IMR-90 (cell line): ENCODE measurements at regions not wholly inside any gene's neighbourhood (a gene's known extent, or its start where the extent isn't known, plus 50 kb on each side); places are given as distances from the start of the nearest gene placed in this dataset.

Source experiments
- ATAC-seq: fragments of 200-7000 bp; cut with Tn5 transposase; 2 replicates; pipeline ENCODE4 v1.9.1; 2020; ENCODE audit warnings: low read depth, mild to moderate bottlenecking, moderate library complexity
- BruUV-seq: library from RNA; stranded (reverse); fragments of 400-500 nt; replicated peaks from 2 replicates; lab custom pipeline; 2021; lab: Mats Ljungman, UMichigan
- CTCF ChIA-PET: fragments of 300-600 bp; formaldehyde crosslinking; extraction: SDS; loops from one replicate; lab custom pipeline; 2021; ENCODE audit warnings: antibody characterized with exemption; lab: Yijun Ruan, JAX
- POLR2A ChIA-PET: fragments of 300-600 bp; sonication (Branson Sonifier 250); formaldehyde crosslinking; loops from one replicate; lab custom pipeline; 2022; ENCODE audit warnings: antibody characterized with exemption; ENCODE audit not compliant: unreplicated experiment; lab: Charles Lee
- DNase-seq: peaks from one replicate; pipeline ENCODE4 v3.0.0; 2013
- H2AFZ ChIP-seq: replicated peaks from 2 replicates; pipeline ENCODE3; 2013; ENCODE audit warnings: low read length, mild to moderate bottlenecking; ENCODE audit not compliant: poor library complexity
- H2AK5ac ChIP-seq: 2 replicates; pipeline ENCODE4 v1.6.1; 2013; ENCODE audit warnings: low read depth, low read length, inconsistent platforms
- H2AK9ac ChIP-seq: replicated peaks from 2 replicates; pipeline ENCODE3; 2013; ENCODE audit warnings: mild to moderate bottlenecking, low read depth, low read length, moderate library complexity; ENCODE audit not compliant: poor library complexity
- H2BK120ac ChIP-seq: 2 replicates; pipeline ENCODE4 v1.6.1; 2013; ENCODE audit warnings: low read depth, low read length, inconsistent platforms
- H2BK15ac ChIP-seq: 3 replicates; pipeline ENCODE4 v1.6.1; 2013; ENCODE audit warnings: low read depth, low read length, inconsistent platforms
- H2BK20ac ChIP-seq: 2 replicates; pipeline ENCODE4 v1.6.1; 2013; ENCODE audit warnings: low read depth, mild to moderate bottlenecking, inconsistent platforms, low read length, moderate library complexity
- H2BK5ac ChIP-seq: 2 replicates; pipeline ENCODE4 v1.6.1; 2013; ENCODE audit warnings: mild to moderate bottlenecking, low read depth, low read length, inconsistent platforms; ENCODE audit not compliant: poor library complexity, severe bottlenecking
- H3K14ac ChIP-seq: replicated peaks from 2 replicates; pipeline ENCODE4 v1.6.1; 2013; ENCODE audit warnings: low read depth, low read length, inconsistent platforms
- H3K18ac ChIP-seq: 2 replicates; pipeline ENCODE4 v1.6.1; 2013; ENCODE audit warnings: low read depth, low read length, control low read depth
- H3K23ac ChIP-seq: 2 replicates; pipeline ENCODE4 v1.6.1; 2013; ENCODE audit warnings: low read depth, low read length, inconsistent platforms
- H3K27ac ChIP-seq: 2 replicates; pipeline ENCODE4 v1.5.1; 2013; ENCODE audit warnings: mild to moderate bottlenecking, control low read depth, low read length; ENCODE audit not compliant: insufficient read depth
- H3K27me3 ChIP-seq: 2 replicates; pipeline ENCODE4 v1.6.1; 2013; ENCODE audit warnings: low read length; ENCODE audit not compliant: control insufficient read depth, insufficient read depth
- H3K36me3 ChIP-seq: 2 replicates; pipeline ENCODE4 v1.6.1; 2013; ENCODE audit warnings: low read length, mixed read lengths; ENCODE audit not compliant: control insufficient read depth, insufficient read depth
- H3K4ac ChIP-seq: 2 replicates; pipeline ENCODE4 v1.6.1; 2013; ENCODE audit warnings: low read depth, low read length, inconsistent platforms
- H3K4me1 ChIP-seq: 2 replicates; pipeline ENCODE4 v1.6.1; 2013; ENCODE audit warnings: low read length, mixed read lengths; ENCODE audit not compliant: control insufficient read depth, insufficient read depth
- H3K4me2 ChIP-seq: 2 replicates; pipeline ENCODE4 v1.6.1; 2013; ENCODE audit warnings: low read depth, mild to moderate bottlenecking, control low read depth, low read length, moderate library complexity
- H3K4me3 ChIP-seq: 2 replicates; pipeline ENCODE4 v1.5.1; 2013; ENCODE audit warnings: low read depth, mild to moderate bottlenecking, control low read depth, low read length, moderate library complexity; ENCODE audit not compliant: insufficient read depth
- H3K56ac ChIP-seq: 2 replicates; pipeline ENCODE4 v1.6.1; 2013; ENCODE audit warnings: low read length, inconsistent platforms; ENCODE audit not compliant: insufficient read depth; ENCODE audit errors: extremely low read depth
- H3K79me1 ChIP-seq, 2 experiments: 2 replicates each; pipeline ENCODE4 v1.6.1; 2013; ENCODE audit warnings: low read length in 2 of 2, inconsistent platforms in 1 of 2, low read depth in 1 of 2
- H3K9ac ChIP-seq: 2 replicates; pipeline ENCODE4 v1.6.1; 2013; ENCODE audit warnings: low read depth, low read length, control low read depth
- H3K9me1 ChIP-seq: 2 replicates; pipeline ENCODE4 v1.6.1; 2013; ENCODE audit warnings: low read length, inconsistent platforms; ENCODE audit not compliant: insufficient read depth
- H3K9me3 ChIP-seq: 2 replicates; pipeline ENCODE4 v1.6.1; 2013; ENCODE audit warnings: low read length; ENCODE audit not compliant: control insufficient read depth, insufficient read depth
- H4K20me1 ChIP-seq: 2 replicates; pipeline ENCODE4 v1.6.1; 2013; ENCODE audit warnings: low read length, inconsistent platforms; ENCODE audit not compliant: insufficient read depth
- H4K5ac ChIP-seq: 2 replicates; pipeline ENCODE4 v1.6.1; 2013; ENCODE audit warnings: mild to moderate bottlenecking, low read depth, low read length, control low read depth
- H4K8ac ChIP-seq, 2 experiments: 2 replicates each; pipeline ENCODE4 v1.6.1; 2013; ENCODE audit warnings: low read depth in 2 of 2, low read length in 2 of 2, control low read depth in 1 of 2, inconsistent platforms in 1 of 2
- H4K91ac ChIP-seq: 2 replicates; pipeline ENCODE4 v1.6.1; 2013; ENCODE audit warnings: low read depth, low read length, inconsistent platforms; ENCODE audit not compliant: insufficient read depth
- BHLHE40 ChIP-seq: fragments of 150-350 bp; IDR thresholded peaks from 2 replicates; pipeline ENCODE4 v1.6.1; 2016; ENCODE audit warnings: mild to moderate bottlenecking, low read depth, low read length
- CEBPB ChIP-seq: IDR thresholded peaks from 2 replicates; pipeline ENCODE4 v1.6.1; 2012; ENCODE audit warnings: low read depth, low read length, improper control_type of control experiment
- CHD1 ChIP-seq: IDR thresholded peaks from 2 replicates; pipeline ENCODE4 v1.6.1; 2012; ENCODE audit warnings: low read depth, low read length, improper control_type of control experiment
- CTCF ChIP-seq: conservative IDR thresholded peaks from 2 replicates; pipeline ENCODE4 v1.5.1; 2012; ENCODE audit warnings: mild to moderate bottlenecking, low read depth, low read length, improper control_type of control experiment
- FOS ChIP-seq: fragments of 150-350 bp; IDR thresholded peaks from 2 replicates; pipeline ENCODE4 v1.6.1; 2016; ENCODE audit warnings: low read depth, low read length
- MAFK ChIP-seq: IDR thresholded peaks from 2 replicates; pipeline ENCODE4 v1.6.1; 2012; ENCODE audit warnings: low read depth, low read length, improper control_type of control experiment
- MAZ ChIP-seq: IDR thresholded peaks from 2 replicates; pipeline ENCODE4 v1.6.1; 2012; ENCODE audit warnings: low read depth, mild to moderate bottlenecking, low read length, improper control_type of control experiment, moderate library complexity, borderline replicate concordance
- MXI1 ChIP-seq: IDR thresholded peaks from 2 replicates; pipeline ENCODE4 v1.6.1; 2012; ENCODE audit warnings: low read depth, mild to moderate bottlenecking, low read length, moderate library complexity, borderline replicate concordance
- NFE2L2 ChIP-seq: fragments of 150-350 bp; IDR thresholded peaks from 2 replicates; pipeline ENCODE4 v1.6.1; 2016; ENCODE audit warnings: low read depth, mild to moderate bottlenecking, low read length
- POLR2A ChIP-seq: IDR thresholded peaks from 2 replicates; pipeline ENCODE4 v1.6.1; 2012; ENCODE audit warnings: mild to moderate bottlenecking, low read depth, low read length
- RAD21 ChIP-seq: IDR thresholded peaks from 2 replicates; pipeline ENCODE4 v1.6.1; 2012; ENCODE audit warnings: low read length, improper control_type of control experiment
- RCOR1 ChIP-seq: IDR thresholded peaks from 2 replicates; pipeline ENCODE4 v1.6.1; 2012; ENCODE audit warnings: mild to moderate bottlenecking, low read length, improper control_type of control experiment; ENCODE audit not compliant: insufficient replicate concordance
- RFX5 ChIP-seq: IDR thresholded peaks from 2 replicates; pipeline ENCODE4 v1.8.0; 2012; ENCODE audit warnings: low read depth, mild to moderate bottlenecking, low read length, moderate library complexity
- SMC3 ChIP-seq: fragments of 150-350 bp; IDR thresholded peaks from 2 replicates; pipeline ENCODE4 v1.6.1; 2016; ENCODE audit warnings: low read depth, mild to moderate bottlenecking, antibody characterized with exemption, low read length, moderate library complexity
- WGBS, 2 experiments: methylation state at CpG; one replicate each; pipeline versions ENCODE4 v1.1.5 to v1.1.7; 2013; ENCODE audit warnings: missing lambda C conversion rate in 2 of 2; ENCODE audit not compliant: insufficient read length in 1 of 2; ENCODE audit errors: extremely low coverage in 2 of 2; 5-methylcytosine and 5-hydroxymethylcytosine counted together
- dilution Hi-C: fragments of 300-500 bp; cut with HindIII; formaldehyde crosslinking; loops from one replicate; pipeline ENCODE4 v1.14.3; 2018; ENCODE audit warnings: low sequenced_read_pairs; ENCODE audit not compliant: unreplicated experiment
- in situ Hi-C: fragments of 300-500 bp; cut with MboI; formaldehyde crosslinking; loops from 3 replicates; pipeline ENCODE4 v1.14.3; 2019; ENCODE audit warnings: low sequenced_read_pairs, inconsistent platforms, mixed read lengths
- intact Hi-C: fragments of 100-400 bp; cut with micrococcal nuclease; formaldehyde crosslinking; loops from 2 replicates; pipeline ENCODE4 v1.10.0; 2022
- TF ChIP-seq, protein P1 (sequence below): fragments of 150-350 bp; IDR thresholded peaks from 2 replicates; pipeline ENCODE4 v1.6.1; 2017; ENCODE audit warnings: mild to moderate bottlenecking, antibody characterized with exemption, low read length, low read depth
- TF ChIP-seq, protein P2 (sequence below): fragments of 150-350 bp; IDR thresholded peaks from 2 replicates; pipeline ENCODE4 v1.6.1; 2016; ENCODE audit warnings: low read depth, mild to moderate bottlenecking, low read length, moderate library complexity, borderline replicate concordance

DNA sequence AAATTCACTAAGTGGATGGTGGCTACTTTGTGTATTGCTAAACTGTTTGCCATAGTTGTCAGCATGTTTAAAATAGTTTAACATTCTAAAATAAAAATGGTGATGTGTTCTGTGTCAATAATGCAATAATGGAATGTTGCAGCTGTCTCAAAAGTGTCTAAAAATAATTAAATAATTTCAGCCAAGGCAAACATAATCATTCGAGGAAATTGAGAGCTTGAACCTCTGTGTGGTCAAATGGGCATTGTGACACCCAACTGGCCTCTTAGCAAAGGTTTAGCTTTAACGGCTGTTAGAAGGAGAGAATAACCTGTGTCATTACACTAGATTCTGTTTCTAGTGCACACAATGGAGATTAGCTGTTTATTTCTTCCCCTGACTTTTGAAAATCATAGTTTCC lies 278.5 kb downstream of the TMEM167A start:
- Histone ChIP-seq H3K23ac (no peak overlapping the region), H4K8ac (no peak overlapping the region), H4K91ac (no peak overlapping the region), H4K5ac (no peak overlapping the region), H2BK120ac (no peak overlapping the region), H2AFZ (no peak overlapping the region), H3K4me2 (no peak overlapping the region), H2AK5ac (no peak overlapping the region), H3K27ac (no peak overlapping the region), H3K4ac (no peak overlapping the region), H2BK15ac (no peak overlapping the region), H2BK20ac (no peak overlapping the region), H2BK5ac (no peak overlapping the region), H3K9ac (no peak overlapping the region), H3K79me1 (no peaks in the 10 kb centered on the region), H3K4me1 (no peaks in the 10 kb centered on the region), H3K27me3 (no peaks in the 10 kb centered on the region), H3K14ac (no peak overlapping the region), H4K20me1 (no peaks in the 10 kb centered on the region), H3K18ac (no peak overlapping the region), H3K36me3 (no peaks in the 10 kb centered on the region), H3K56ac (no peak overlapping the region), H3K9me3 (no peaks in the 10 kb centered on the region), H3K4me3 (no peak overlapping the region), H2AK9ac (no peak overlapping the region), H3K9me1 (no peaks in the 10 kb centered on the region)
- in situ Hi-C loops (loop anchor here (25.0 kb wide), 1 partner anchor 436 kb away; no protein-coding TSS in a partner anchor), dilution Hi-C loops (no loop called here), intact Hi-C loops (loop anchor here (5.0 to 10.0 kb wide), 2 partner anchors 636 to 674 kb away; partner anchors contain the start of gene VCAN)
- no CpG with 5 or more reads among the region's 2 CpGs for WGBS, 2 experiments
- POLR2A ChIA-PET: no interaction called here
- ATAC-seq (no peak), DNase-seq (no peak)
- TF ChIP-seq MXI1 (no peak), CEBPB (no peak), CTCF (no peak), FOS (no peak), BHLHE40 (no peak), POLR2A (no peak), MAFK (no peak), RCOR1 (no peak), MAZ (no peak), RFX5 (no peak), RAD21 (no peak), SMC3 (no peak), NFE2L2 (no peak), CHD1 (no peak)
- TF ChIP-seq, protein P1, sequence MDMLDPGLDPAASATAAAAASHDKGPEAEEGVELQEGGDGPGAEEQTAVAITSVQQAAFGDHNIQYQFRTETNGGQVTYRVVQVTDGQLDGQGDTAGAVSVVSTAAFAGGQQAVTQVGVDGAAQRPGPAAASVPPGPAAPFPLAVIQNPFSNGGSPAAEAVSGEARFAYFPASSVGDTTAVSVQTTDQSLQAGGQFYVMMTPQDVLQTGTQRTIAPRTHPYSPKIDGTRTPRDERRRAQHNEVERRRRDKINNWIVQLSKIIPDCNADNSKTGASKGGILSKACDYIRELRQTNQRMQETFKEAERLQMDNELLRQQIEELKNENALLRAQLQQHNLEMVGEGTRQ: no peak
- TF ChIP-seq, protein P2, sequence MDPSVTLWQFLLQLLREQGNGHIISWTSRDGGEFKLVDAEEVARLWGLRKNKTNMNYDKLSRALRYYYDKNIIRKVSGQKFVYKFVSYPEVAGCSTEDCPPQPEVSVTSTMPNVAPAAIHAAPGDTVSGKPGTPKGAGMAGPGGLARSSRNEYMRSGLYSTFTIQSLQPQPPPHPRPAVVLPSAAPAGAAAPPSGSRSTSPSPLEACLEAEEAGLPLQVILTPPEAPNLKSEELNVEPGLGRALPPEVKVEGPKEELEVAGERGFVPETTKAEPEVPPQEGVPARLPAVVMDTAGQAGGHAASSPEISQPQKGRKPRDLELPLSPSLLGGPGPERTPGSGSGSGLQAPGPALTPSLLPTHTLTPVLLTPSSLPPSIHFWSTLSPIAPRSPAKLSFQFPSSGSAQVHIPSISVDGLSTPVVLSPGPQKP: no peak
- BruUV-seq: no TSS peak
- CTCF ChIA-PET: no interaction called here
